MCF 10A (cell line): ENCODE measurements at regions not wholly inside any gene's neighbourhood (a gene's known extent, or its start where the extent isn't known, plus 50 kb on each side); places are given as distances from the start of the nearest gene placed in this dataset.

Experiments
- BruUV-seq: library from RNA; stranded (reverse); fragments of 400-500 nt; replicated peaks from 2 replicates; lab custom pipeline; 2021; lab: Mats Ljungman, UMichigan
- CTCF ChIA-PET: fragments of 300-600 bp; sonication (Branson Sonifier 250); formaldehyde crosslinking; extraction: SDS; loops from one replicate; lab custom pipeline; 2021; ENCODE audit warnings: antibody characterized with exemption, inconsistent platforms; lab: Yijun Ruan, JAX
- POLR2A ChIA-PET: fragments of 300-600, 350-650 bp; sonication (Branson Sonifier 250); formaldehyde crosslinking; extraction: SDS; loops from one replicate; lab custom pipeline; 2020; ENCODE audit warnings: antibody characterized with exemption, inconsistent platforms; lab: Yijun Ruan, JAX
- DNase-seq: peaks from one replicate; pipeline ENCODE4 v3.0.0-alpha.2; 2018; ENCODE audit not compliant: unreplicated experiment
- H3K27ac Mint-ChIP-seq: one replicate; pipeline ENCODE4 v1.8.0; 2022; ENCODE audit warnings: mild to moderate bottlenecking, low read depth, mixed read lengths; ENCODE audit not compliant: unreplicated experiment
- H3K27me3 Mint-ChIP-seq: one replicate; pipeline ENCODE4 v1.8.0; 2022; ENCODE audit warnings: mixed read lengths; ENCODE audit not compliant: insufficient read depth, unreplicated experiment
- H3K36me3 Mint-ChIP-seq: one replicate; pipeline ENCODE4 v1.8.0; 2022; ENCODE audit warnings: mild to moderate bottlenecking, moderate library complexity, mixed read lengths; ENCODE audit not compliant: insufficient read depth, unreplicated experiment
- H3K4me1 Mint-ChIP-seq: one replicate; pipeline ENCODE4 v1.8.0; 2022; ENCODE audit warnings: mixed read lengths; ENCODE audit not compliant: insufficient read depth, unreplicated experiment
- H3K4me3 Mint-ChIP-seq: one replicate; pipeline ENCODE4 v1.8.0; 2022; ENCODE audit warnings: mild to moderate bottlenecking, moderate library complexity, mixed read lengths; ENCODE audit not compliant: unreplicated experiment
- H3K9me3 Mint-ChIP-seq: one replicate; pipeline ENCODE4 v1.8.0; 2022; ENCODE audit warnings: mixed read lengths; ENCODE audit not compliant: unreplicated experiment
- CTCF ChIP-seq: fragments of 200-600 bp; IDR thresholded peaks from one replicate; pipeline ENCODE4 v1.8.0; 2022; ENCODE audit warnings: antibody characterized with exemption, mild to moderate bottlenecking; ENCODE audit not compliant: unreplicated experiment
- intact Hi-C: fragments of 100-400 bp; cut with micrococcal nuclease; formaldehyde crosslinking; loops from 2 replicates; pipeline ENCODE4 v1.14.1; 2022

DNA sequence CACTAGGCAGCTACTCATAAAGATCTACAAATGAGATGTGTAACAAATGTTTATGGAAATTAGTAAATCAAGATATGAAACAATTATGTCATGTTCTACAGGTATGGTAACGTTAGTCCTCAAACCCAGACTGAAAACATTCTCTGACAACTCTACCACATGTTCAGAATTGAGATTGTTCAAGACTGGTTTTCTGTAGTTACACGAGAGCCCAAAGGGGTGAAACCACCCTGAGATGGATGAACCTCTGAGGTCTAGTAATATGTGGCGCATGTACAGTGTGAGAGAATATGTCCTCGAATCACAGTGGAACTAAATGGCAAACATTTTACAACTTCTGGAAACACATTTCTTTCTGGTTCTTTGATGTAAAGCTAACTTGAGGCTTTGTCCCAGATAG is 614.3 kb downstream of the ZEB2 start:
- POLR2A ChIA-PET: no interaction called here
- no peaks in the 10 kb centered on the region for H3K9me3 Mint-ChIP-seq
- intact Hi-C loops: no loop called here
- CTCF ChIA-PET: no interaction called here
- no peak for DNase-seq
- H3K4me1 Mint-ChIP-seq: peaks cover 18% of the 10 kb centered on the region
- no peaks in the 10 kb centered on the region for H3K27me3 Mint-ChIP-seq
- H3K36me3 Mint-ChIP-seq: no peaks in the 10 kb centered on the region
- H3K27ac Mint-ChIP-seq: no peak overlapping the region
- no TSS peak for BruUV-seq
- no peak for TF ChIP-seq CTCF
- H3K4me3 Mint-ChIP-seq: no peak overlapping the region

DNA sequence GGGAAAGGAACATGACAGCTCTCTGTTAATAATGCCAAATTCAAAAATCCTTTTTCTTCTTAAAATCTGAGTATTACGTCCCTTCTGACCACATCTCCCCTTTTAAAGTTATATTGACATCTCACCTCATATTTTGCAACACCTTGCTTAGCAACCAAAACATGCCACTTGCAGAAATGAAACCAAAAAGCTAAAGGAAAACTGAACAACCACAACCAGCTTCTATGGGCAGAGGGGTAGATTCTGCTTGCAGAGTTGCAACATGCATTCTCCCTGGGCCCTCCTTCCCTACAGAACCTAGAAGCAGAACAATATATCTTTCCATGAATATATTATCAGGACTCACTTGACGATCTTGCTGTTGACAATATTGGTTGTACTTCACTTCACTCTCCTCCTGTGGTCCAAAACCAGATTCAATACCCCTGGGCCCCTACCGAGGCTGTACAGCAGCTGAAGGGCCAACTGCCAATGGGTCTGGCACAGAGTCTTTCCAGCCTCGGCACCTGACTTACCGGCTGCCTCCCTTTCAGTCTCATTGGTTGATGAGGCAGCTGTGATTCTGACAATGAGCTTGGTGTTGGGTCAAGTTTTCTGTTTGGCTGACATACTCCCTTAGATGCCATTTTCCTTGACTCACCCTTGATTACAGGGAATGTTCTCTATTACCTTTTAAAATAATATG is 616.6 kb downstream of the ZEB2 start:
- no TSS peak for BruUV-seq
- H3K36me3 Mint-ChIP-seq: no peaks in the 10 kb centered on the region
- no peaks in the 10 kb centered on the region for H3K9me3 Mint-ChIP-seq
- no peak overlapping the region for H3K27ac Mint-ChIP-seq
- ChIA-PET CTCF (no interaction called here), POLR2A (no interaction called here)
- TF ChIP-seq CTCF: no peak
- no peaks in the 10 kb centered on the region for H3K27me3 Mint-ChIP-seq
- H3K4me3 Mint-ChIP-seq: no peak overlapping the region
- intact Hi-C loops: no loop called here
- peaks cover 26% of the 10 kb centered on the region for H3K4me1 Mint-ChIP-seq
- peak; percentile 13 for DNase-seq

GRCh38 chr2:143901185-143901842 is 618.6 kb downstream of the ZEB2 start:
- DNase-seq: peak; percentile 83

More at GRCh38 chr2:143901185-143901842, 618.6 kb downstream of the ZEB2 start:
- BruUV-seq: no TSS peak
- H3K27me3 Mint-ChIP-seq: no peaks in the 10 kb centered on the region
- peak overlapping the region; percentile 65 for H3K4me3 Mint-ChIP-seq
- TF ChIP-seq CTCF: no peak
- peak overlapping the region; percentile 94 for H3K27ac Mint-ChIP-seq
- peaks cover 26% of the 10 kb centered on the region for H3K4me1 Mint-ChIP-seq
- intact Hi-C loops: no loop called here
- H3K9me3 Mint-ChIP-seq: no peaks in the 10 kb centered on the region
- ChIA-PET CTCF (interaction anchor here (0.8 kb wide), 1 partner anchor 47 kb away, joined by 3 read pairs; no protein-coding TSS in a partner anchor), POLR2A (no interaction called here)
- H3K36me3 Mint-ChIP-seq: no peaks in the 10 kb centered on the region
